ENCODE measurements at regions not wholly inside any gene's neighbourhood (a gene's known extent, or its start where the extent isn't known, plus 50 kb on each side); places are given as distances from the start of the nearest gene placed in this dataset.

DNA sequence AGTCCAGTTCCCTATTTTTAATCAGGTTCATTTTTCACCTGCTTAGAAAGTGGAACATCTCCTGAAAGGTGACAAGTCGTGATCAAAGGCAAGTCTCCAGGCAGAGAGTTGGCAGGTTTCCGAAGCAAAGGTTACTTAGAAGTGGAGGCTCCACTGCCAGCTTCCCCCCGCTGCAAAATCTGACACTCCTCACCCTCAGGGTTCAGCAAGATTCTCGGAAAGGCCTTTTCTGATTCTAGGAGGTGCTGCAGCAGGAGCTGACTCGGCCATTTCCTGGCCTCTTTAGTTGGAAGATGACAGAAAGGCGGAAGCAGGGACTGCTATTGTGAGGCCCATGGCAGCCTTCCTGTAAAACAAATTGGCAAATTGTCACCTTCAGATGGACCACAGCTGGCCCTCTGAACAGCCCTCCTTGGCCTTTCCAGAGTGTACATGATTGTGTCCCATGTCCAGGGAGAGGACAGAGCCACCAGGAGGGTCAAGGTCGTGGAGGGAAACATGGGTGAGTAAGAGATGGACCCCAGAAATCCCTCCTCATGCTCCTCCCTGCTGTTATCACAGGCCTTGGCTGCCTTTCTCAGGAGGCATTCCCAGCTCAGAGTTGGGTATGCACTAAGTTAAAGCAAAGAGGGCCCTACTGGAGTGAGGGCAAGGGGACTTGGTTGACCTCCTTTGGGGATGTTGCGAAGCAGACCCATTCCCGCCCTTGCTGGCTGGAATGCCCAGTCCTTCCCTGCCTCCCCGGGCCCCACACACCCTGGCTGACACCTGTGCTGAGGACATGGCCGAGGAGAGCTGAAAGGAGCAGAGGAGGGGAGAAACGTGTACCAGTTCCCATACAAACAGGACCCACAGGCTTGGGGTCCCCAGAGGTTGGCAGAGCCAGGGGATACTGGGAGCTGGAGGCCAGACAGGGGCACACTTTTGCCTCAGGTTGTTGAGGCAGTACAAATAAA, 115.5 kb upstream of the IRF2BP2 start:
- DNase-seq, result peak; percentile 91

DNA sequence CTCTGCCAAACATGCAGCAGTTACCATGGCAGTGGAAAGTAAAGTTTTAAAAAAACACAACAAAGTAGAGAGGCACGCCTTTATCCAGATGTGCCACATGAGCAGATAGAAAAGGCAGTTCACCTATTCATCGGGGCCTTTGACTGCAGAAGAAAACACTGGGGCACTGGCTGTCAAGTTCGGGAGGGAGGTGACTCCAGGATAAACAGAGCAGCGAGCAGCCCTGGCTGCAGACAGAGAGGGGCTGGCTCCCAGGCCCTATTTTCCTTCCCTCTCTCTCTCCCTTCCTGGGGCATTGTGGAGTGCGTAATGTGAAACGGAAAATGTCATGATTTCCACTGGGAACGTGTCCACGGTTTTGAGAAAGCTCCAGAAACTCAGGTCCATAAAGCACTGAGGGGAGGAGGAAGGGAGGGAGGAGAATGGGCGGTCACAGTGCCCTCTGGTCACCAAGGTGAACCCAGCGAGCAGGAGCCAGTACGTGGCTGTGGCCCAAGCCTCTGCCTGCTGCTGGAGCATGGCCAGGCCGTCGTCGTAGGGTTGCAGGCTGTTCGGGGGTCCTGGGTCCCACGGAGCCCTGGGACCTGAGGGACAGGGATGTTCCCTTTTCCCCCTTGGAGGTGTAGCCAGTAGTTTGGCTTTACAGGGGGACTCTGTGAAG, 114.7 kb upstream of the IRF2BP2 start:
- DNase-seq, result peak; percentile 52

GRCh38 chr1:234722904-234723720, 113.1 kb upstream of the IRF2BP2 start:
- DNase-seq, result peak; percentile 77

- DNase-seq, result no peak
Measured at GRCh38 chr1:234722270-234722704, 112.3 kb upstream of the IRF2BP2 start.

- DNase-seq, result no peak
Measured at GRCh38 chr1:234721476-234722269, 111.7 kb upstream of the IRF2BP2 start.

- no peak for DNase-seq
Measured at GRCh38 chr1:234720709-234721441, 110.9 kb upstream of the IRF2BP2 start.

GRCh38 chr1:234719454-234720251, 109.7 kb upstream of the IRF2BP2 start:
- DNase-seq, result no peak

DNA sequence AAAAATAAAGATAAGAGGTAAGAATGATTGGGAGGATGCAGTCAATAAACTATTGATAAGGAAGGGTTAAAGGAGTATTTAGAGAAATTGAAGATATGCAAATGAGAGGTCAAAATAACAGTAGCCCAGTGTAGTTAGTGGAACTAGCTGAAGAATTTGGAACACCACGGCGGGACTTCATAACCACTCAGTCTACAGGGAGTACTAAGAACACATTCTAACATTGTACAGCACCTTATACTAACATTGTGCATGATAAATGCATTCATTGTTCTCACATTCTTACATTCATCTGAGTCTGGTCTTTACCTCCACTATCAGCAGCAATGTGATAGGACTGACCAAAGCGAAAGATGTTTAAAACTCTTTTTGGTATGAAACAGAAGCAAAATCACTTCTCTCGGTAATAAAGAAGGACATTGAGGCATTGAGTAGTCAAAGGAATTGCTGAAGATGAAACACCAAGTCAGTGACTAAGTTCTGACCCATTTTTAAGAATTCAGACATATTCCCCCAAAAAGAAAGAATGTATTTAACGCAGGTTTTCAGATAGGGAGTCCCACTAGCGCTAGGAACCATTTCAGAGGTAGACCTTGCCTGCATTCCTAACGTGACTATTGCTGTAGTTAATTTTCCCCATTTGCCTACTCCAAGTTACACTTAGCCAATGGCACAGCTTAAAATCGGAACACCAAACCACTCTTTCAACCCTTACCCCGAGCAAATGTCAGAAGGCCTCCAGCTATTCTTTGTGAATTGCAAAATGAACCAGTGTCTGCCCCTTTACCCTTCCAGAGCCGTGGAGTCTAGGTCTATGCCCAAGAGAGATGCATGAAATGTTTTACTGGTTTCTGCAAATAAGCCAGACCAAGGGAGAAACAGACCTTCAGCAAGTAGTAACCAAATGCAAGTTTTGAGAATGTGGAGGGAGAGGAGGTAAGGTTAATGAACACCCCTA, 108.8 kb upstream of the IRF2BP2 start:
- DNase-seq, result no peak

DNA sequence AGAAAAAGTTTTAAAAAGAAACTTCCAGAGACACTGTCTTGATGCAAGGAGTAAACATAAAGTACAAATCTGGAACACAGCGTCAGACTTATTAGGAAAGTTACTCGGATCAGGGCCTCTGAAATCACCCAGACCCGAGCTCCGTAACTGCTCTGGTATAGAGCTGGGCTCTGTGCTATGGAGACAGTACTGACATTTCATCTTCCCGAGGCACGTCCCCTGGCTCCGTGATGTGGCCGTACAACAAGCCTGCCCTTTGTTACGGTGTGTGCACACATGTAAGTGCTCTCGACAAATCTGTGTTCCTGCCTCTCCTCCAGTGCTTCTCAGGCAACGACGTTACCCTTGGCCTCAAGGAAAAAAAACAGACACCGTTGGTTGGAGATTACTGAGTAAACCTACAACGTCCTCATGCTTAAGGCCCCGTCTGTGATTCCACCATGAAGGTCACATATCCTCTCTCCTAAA, 107.0 kb upstream of the IRF2BP2 start:
- no peak for DNase-seq

- DNase-seq, result no peak
Measured at GRCh38 chr1:234715252-234716014, 105.5 kb upstream of the IRF2BP2 start.

DNA sequence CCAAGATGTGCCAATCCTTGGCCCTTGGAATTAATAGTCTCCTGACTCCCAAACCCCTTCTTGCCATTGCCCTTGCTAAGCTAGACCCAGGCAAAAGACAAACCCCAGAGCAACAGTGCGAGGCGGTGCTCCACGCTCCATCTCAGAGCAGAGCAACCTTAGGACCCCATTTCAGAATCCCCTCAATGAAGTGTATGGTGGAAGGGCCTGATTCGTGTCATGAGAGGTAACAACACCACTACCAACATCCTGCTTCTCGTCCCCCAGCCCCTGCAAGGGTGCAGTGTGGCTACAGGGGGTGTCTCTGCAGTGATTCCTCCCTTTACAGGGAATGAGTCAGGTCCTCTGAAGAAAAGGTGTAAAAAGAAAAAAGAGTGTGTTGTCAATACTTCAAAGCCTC, 103.9 kb upstream of the IRF2BP2 start:
- DNase-seq, result no peak

GRCh38 chr1:234713440-234713839, 103.5 kb upstream of the IRF2BP2 start:
- DNase-seq, result no peak

DNA sequence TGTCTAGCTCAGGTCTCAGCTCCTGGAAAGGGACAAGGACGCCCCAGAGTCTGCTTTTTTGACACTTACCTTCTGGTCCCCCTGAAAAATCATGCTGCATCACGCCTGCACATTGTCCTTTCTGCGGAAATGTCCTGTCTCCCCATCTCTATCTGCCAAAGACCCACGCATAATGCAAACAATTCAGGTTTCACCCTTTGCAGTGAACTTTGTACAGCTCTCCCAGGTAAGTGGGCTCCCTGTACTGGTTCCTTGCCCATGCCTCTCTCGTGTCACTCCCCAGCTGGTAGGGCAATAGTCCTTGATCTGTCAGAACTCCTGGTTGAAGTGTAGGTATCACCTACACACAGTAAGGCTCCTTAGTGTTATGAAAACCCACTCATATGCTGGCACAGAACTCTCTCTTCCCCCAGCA, 102.9 kb upstream of the IRF2BP2 start:
- no peak for DNase-seq

DNA sequence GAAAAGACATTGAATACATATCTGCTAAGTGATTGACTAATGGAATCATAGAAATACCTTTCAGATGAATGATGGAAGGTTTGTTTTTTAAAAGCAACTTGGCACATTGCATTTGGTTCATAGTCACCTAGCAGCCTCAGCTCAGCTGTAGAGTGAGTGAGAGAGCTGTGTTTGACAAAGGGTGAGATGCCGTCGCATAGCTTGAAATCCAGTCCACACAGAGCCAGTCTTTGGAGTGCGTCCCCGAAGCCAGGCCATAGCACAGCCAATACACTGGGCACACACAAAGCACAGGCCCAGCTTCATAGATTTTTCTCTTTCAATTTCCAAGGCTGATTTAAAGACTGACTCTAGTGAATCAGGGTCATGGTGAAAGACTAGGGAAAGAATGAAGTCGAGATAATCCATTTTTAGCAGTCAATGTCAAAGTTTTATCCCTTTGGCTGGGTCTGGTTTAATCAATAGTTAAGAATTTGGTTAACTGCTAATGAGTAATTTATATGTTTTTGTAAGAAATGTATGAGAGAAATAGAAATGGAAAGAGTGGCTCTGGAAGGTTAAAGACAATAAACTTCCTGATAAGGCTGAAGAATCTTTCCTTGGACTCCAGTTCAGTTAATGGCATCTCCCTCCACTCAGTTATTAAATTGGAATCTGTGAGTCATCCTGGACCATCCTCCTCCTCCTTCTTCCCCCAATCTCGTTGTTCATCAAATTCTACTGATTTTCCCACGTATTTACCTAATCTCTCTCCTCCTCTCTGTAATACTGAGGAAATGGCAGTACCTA, 101.2 kb upstream of the IRF2BP2 start:
- DNase-seq, result no peak

DNA sequence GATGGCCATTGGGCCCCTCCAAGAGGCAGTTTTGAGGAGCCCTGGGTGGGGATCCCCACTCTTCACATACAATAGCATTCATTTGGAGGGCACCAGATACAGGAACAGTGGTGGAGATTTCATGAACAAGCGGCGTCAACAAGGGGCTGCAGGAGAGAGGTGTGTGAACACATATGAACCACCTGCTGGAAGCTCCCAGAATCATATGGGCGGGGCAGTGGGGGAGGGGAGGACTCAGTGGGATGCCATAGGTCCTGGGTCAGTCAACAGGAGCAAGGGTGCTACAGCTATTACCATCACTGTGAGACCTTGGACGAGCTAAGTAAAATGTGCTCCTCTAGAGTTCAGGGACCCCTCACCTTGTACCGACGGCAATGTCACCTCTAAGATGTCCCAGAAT, 100.4 kb upstream of the IRF2BP2 start:
- no peak for DNase-seq

GRCh38 chr1:234709473-234710228, 99.7 kb upstream of the IRF2BP2 start:
- DNase-seq, result no peak
